HCT116 (cell line): ENCODE measurements at regions not wholly inside any gene's neighbourhood (a gene's known extent, or its start where the extent isn't known, plus 50 kb on each side); places are given as distances from the start of the nearest gene placed in this dataset.

Experiments
- CTCF ChIP-seq, 3 experiments: fragments of 200-600 bp in 1 of 3; sonication (generic) in 1 of 3; IDR thresholded peaks in 2 of 3; conservative IDR thresholded peaks in 1 of 3; 2 replicates each; pipeline ENCODE4 v1.5.1; 2012 to 2017; ENCODE audit warnings: low read depth in 2 of 3, low read length in 2 of 3, antibody characterized with exemption in 1 of 3, borderline replicate concordance in 1 of 3, control low read depth in 1 of 3, mild to moderate bottlenecking in 1 of 3, mixed read lengths in 1 of 3, mixed run types in 1 of 3, moderate library complexity in 1 of 3; ENCODE audit not compliant: insufficient read depth in 1 of 3
- EGR1 ChIP-seq: IDR thresholded peaks from 2 replicates; pipeline ENCODE4 v1.6.1; 2012; ENCODE audit warnings: low read depth
- EZH2 ChIP-seq: fragments of 200-600 bp; sonication (generic); IDR thresholded peaks from 2 replicates; pipeline ENCODE4 v1.6.1; 2017; ENCODE audit warnings: antibody characterized with exemption, mixed run types
- JUND ChIP-seq: IDR thresholded peaks from 2 replicates; pipeline ENCODE4 v1.6.1; 2012
- MAX ChIP-seq: IDR thresholded peaks from 2 replicates; pipeline ENCODE4 v1.6.1; 2012
- POLR2A ChIP-seq: IDR thresholded peaks from 2 replicates; pipeline ENCODE4 v1.7.0; 2011; ENCODE audit warnings: borderline replicate concordance; ENCODE audit not compliant: insufficient read depth, insufficient read length; ENCODE audit errors: extremely low read depth
- POLR2AphosphoS5 ChIP-seq: IDR thresholded peaks from 2 replicates; pipeline ENCODE4 v1.6.1; 2011; ENCODE audit warnings: mild to moderate bottlenecking, low read depth, low read length, moderate library complexity
- REST ChIP-seq: IDR thresholded peaks from 2 replicates; pipeline ENCODE4 v1.6.1; 2012; ENCODE audit warnings: low read depth
- SRF ChIP-seq: IDR thresholded peaks from 2 replicates; pipeline ENCODE4 v1.6.1; 2012; ENCODE audit warnings: low read depth
- TCF7L2 ChIP-seq: IDR thresholded peaks from 2 replicates; pipeline ENCODE4 v1.7.0; 2011; ENCODE audit warnings: borderline replicate concordance, inconsistent platforms; ENCODE audit not compliant: insufficient read depth, insufficient read length; ENCODE audit errors: extremely low read depth
- ZBTB33 ChIP-seq: IDR thresholded peaks from 2 replicates; pipeline ENCODE4 v1.6.1; 2011; ENCODE audit warnings: mild to moderate bottlenecking, low read length, moderate library complexity; ENCODE audit not compliant: insufficient replicate concordance; ENCODE audit errors: extremely low read depth
- ZFX ChIP-seq: fragments of 450-650 bp; IDR thresholded peaks from 2 replicates; pipeline ENCODE4 v1.6.1; 2017

GRCh38 chr2:237189799-237190198 lies 104.1 kb downstream of the COPS8 start:
- no peak for TF ChIP-seq REST
- no peak for TF ChIP-seq POLR2A
- no peak for TF ChIP-seq CTCF (IDR thresholded peaks at IDR 0.05 in 2 of 3, conservative IDR thresholded peaks at IDR 0.05 in 1 of 3; ENCODE audit: borderline replicate concordance in 1 of 3, insufficient read depth in 1 of 3, low read depth in 2 of 3, low read length in 2 of 3)
- no peak for TF ChIP-seq EZH2
- no peak for TF ChIP-seq POLR2AphosphoS5
- no peak for TF ChIP-seq SRF
- TF ChIP-seq TCF7L2: no peak
- no peak for TF ChIP-seq JUND
- no peak for TF ChIP-seq ZBTB33
- no peak for TF ChIP-seq ZFX
- TF ChIP-seq MAX: no peak
- TF ChIP-seq EGR1: no peak
